ENCODE measurements at regions not wholly inside any gene's neighbourhood (a gene's known extent, or its start where the extent isn't known, plus 50 kb on each side); places are given as distances from the start of the nearest gene placed in this dataset.

- TF ChIP-seq FLYWCH1 (CRISPR knock-in tag; IDR thresholded peaks at IDR 0.05): no peak
- no peak for TF ChIP-seq ZKSCAN1 (IDR thresholded peaks at IDR 0.05; ENCODE audit: low read length)
- TF ChIP-seq ZBTB3 (CRISPR knock-in tag; IDR thresholded peaks at IDR 0.05; ENCODE audit: borderline replicate concordance, low read depth): no peak
- no peak for TF ChIP-seq MED8 (CRISPR knock-in tag; IDR thresholded peaks at IDR 0.05; ENCODE audit: insufficient replicate concordance)
- TF ChIP-seq MYNN (CRISPR knock-in tag; IDR thresholded peaks at IDR 0.05; ENCODE audit: low read depth): no peak
- no peak for TF ChIP-seq ZNF468 (CRISPR knock-in tag; IDR thresholded peaks at IDR 0.05)
- TF ChIP-seq ZBTB43 (CRISPR knock-in tag; conservative IDR thresholded peaks at IDR 0.05): no peak
- TF ChIP-seq PRDM4 (CRISPR knock-in tag; IDR thresholded peaks at IDR 0.05; ENCODE audit: borderline replicate concordance): no peak
- no peak for TF ChIP-seq ZNF773 (CRISPR knock-in tag; IDR thresholded peaks at IDR 0.05; ENCODE audit: borderline replicate concordance)
- no peak for TF ChIP-seq RFX5 (IDR thresholded peaks at IDR 0.05; ENCODE audit: low read depth, low read length)
- no peak for TF ChIP-seq IRF9 (CRISPR knock-in tag; IDR thresholded peaks at IDR 0.05; ENCODE audit: borderline replicate concordance)
- TF ChIP-seq ZEB1 (IDR thresholded peaks at IDR 0.05; ENCODE audit: insufficient replicate concordance, low read depth): no peak
- no peak for TF ChIP-seq NRL (CRISPR knock-in tag; IDR thresholded peaks at IDR 0.05; ENCODE audit: borderline replicate concordance)
- TF ChIP-seq CCDC6 (CRISPR knock-in tag; IDR thresholded peaks at IDR 0.05): no peak
- TF ChIP-seq KAT8 (CRISPR knock-in tag; IDR thresholded peaks at IDR 0.05): no peak
- WGBS (ENCODE audit: low lambda C conversion rate): 6% methylated on average over 4 of the region's 4 CpGs
- Histone ChIP-seq H3K4me3 (replicated peaks in 1 of 3; ENCODE audit: insufficient read depth in 1 of 3, low read depth in 2 of 3, low read length in 3 of 3) (no peak overlapping the region), H3K79me2 (ENCODE audit: insufficient read depth, low read length) (no peaks in the 10 kb centered on the region), H2AFZ (ENCODE audit: low read length) (no peak overlapping the region), H3K4me2 (ENCODE audit: low read depth, low read length) (no peak overlapping the region), H3K4me1 (ENCODE audit: insufficient read depth, low read length) (no peaks in the 10 kb centered on the region), H3K36me3 (replicated peaks in 1 of 2; ENCODE audit: control insufficient read depth in 1 of 2, insufficient read depth in 2 of 2, low read length in 2 of 2) (no peaks in the 10 kb centered on the region), H3K9ac (ENCODE audit: insufficient read depth, low read depth, low read length) (no peak overlapping the region), H4K20me1 (ENCODE audit: insufficient read depth, low read length) (no peaks in the 10 kb centered on the region), H3K9me3 (ENCODE audit: low read length) (peaks cover 86% of the 10 kb centered on the region), H3K27me3 (ENCODE audit: control insufficient read depth in 1 of 2, insufficient read depth in 2 of 2, low read length in 2 of 2) (no peaks in the 10 kb centered on the region; a peak in 1 of 5 replicates), H3K27ac (ENCODE audit: extremely low read length, insufficient read depth, low read length) (no peak overlapping the region)
- CTCF ChIA-PET (ENCODE audit: low intra/inter-chr PET ratio, low total read pairs): no interaction called here
- no peak for DNase-seq (ENCODE audit: low spot score)
- POLR2A ChIA-PET: no interaction called here
- no peak for ATAC-seq
- intact Hi-C loops (cut with micrococcal nuclease; ENCODE audit: unreplicated experiment) (no loop called here), in situ Hi-C loops (cut with HindIII; ENCODE audit: extremely low pct_ligation_motif_present, low pct_unique_long_range_greater_than_20kb) (no loop called here)
- BruUV-seq (replicated peaks): no TSS peak
- no peak for FAIRE-seq
Observed at GRCh38 chr3:675846-676245, 417.0 kb upstream of the CNTN6 start.

Measured in HepG2 (cell line).